B cell (primary cell): ENCODE measurements at regions not wholly inside any gene's neighbourhood (a gene's known extent, or its start where the extent isn't known, plus 50 kb on each side); places are given as distances from the start of the nearest gene placed in this dataset.

ENCODE experiments used
- ATAC-seq: fragments of 200-7000 bp; cut with Tn5 transposase; one replicate; pipeline ENCODE4 v1.10.0; 2021; ENCODE audit warnings: low read depth, mild to moderate bottlenecking, moderate number of reproducible peaks, moderate library complexity
- CTCF ChIA-PET: fragments of 350-600 bp; sonication (Branson Sonifier 250); formaldehyde crosslinking; loops from one replicate; lab custom pipeline; 2021; ENCODE audit warnings: antibody characterized with exemption, inconsistent platforms; lab: Charles Lee
- POLR2A ChIA-PET: fragments of 350-600 bp; sonication (Branson Sonifier 250); formaldehyde crosslinking; loops from one replicate; lab custom pipeline; 2021; ENCODE audit warnings: antibody characterized with exemption; lab: Charles Lee
- DNase-seq: peaks from one replicate; pipeline ENCODE4 v3.0.0; 2013
- H2AFZ ChIP-seq: 2 replicates; pipeline ENCODE4 v1.6.1; 2012; ENCODE audit warnings: mild to moderate bottlenecking, low read depth, low read length; ENCODE audit not compliant: insufficient read depth, poor library complexity, severe bottlenecking
- H3K27ac ChIP-seq, 2 donors: 1 replicate in 1 of 2; 2 replicates in 1 of 2; pipeline ENCODE4 v1.5.1; 2012 to 2013; ENCODE audit warnings: low read length in 2 of 2, mild to moderate bottlenecking in 2 of 2, moderate library complexity in 1 of 2
- H3K27me3 ChIP-seq, 4 experiments: fragments of 200-600 bp in 1 of 4; sonication (generic) in 1 of 4; replicated peaks in 1 of 4; 1 replicate in 2 of 4; 2 replicates in 2 of 4; pipeline versions ENCODE4 v1.6.1 to v1.7.0; 2013 to 2016; ENCODE audit warnings: low read length in 3 of 4, mild to moderate bottlenecking in 2 of 4, mixed read lengths in 1 of 4, moderate library complexity in 1 of 4; ENCODE audit not compliant: insufficient read depth in 4 of 4, control insufficient read depth in 3 of 4; ENCODE audit errors: control extremely low read depth in 1 of 4
- H3K36me3 ChIP-seq, 2 experiments: replicated peaks in 1 of 2; 1 replicate in 1 of 2; 2 replicates in 1 of 2; pipeline versions ENCODE4 v1.6.1 to v1.7.1; 2013; ENCODE audit warnings: low read length in 1 of 2; ENCODE audit not compliant: insufficient read depth in 2 of 2, control insufficient read depth in 1 of 2; ENCODE audit errors: control extremely low read depth in 1 of 2, extremely low read depth in 1 of 2
- H3K4me1 ChIP-seq, 2 donors: fragments of 200-600 bp in 1 of 2; sonication (generic) in 1 of 2; 1 replicate in 1 of 2; 2 replicates in 1 of 2; pipeline versions ENCODE4 v1.5.1 to v1.6.1; 2013 to 2017; ENCODE audit warnings: low read length in 2 of 2; ENCODE audit not compliant: control insufficient read depth in 2 of 2, insufficient read depth in 2 of 2
- H3K4me2 ChIP-seq: replicated peaks from 2 replicates; pipeline ENCODE3; 2012; ENCODE audit warnings: mild to moderate bottlenecking, low read depth, low read length; ENCODE audit not compliant: poor library complexity, severe bottlenecking
- H3K4me3 ChIP-seq, 5 experiments: fragments of 200-600 bp in 1 of 5; sonication (generic) in 1 of 5; 1 replicate in 3 of 5; 2 replicates in 2 of 5; pipeline versions ENCODE4 v1.5.1 to v1.7.0; 2011 to 2016; ENCODE audit warnings: low read length in 4 of 5, mild to moderate bottlenecking in 4 of 5, low read depth in 2 of 5, control low read depth in 1 of 5, moderate library complexity in 1 of 5; ENCODE audit not compliant: insufficient read depth in 1 of 5; ENCODE audit errors: control extremely low read depth in 1 of 5, extremely low read depth in 1 of 5
- H3K79me2 ChIP-seq: fragments of 200-600 bp; sonication (generic); one replicate; pipeline ENCODE4 v1.6.0; 2016; ENCODE audit warnings: low read length; ENCODE audit not compliant: control insufficient read depth, insufficient read depth
- H3K9ac ChIP-seq: fragments of 200-600 bp; sonication (generic); 2 replicates; pipeline ENCODE4 v1.6.1; 2017; ENCODE audit warnings: mild to moderate bottlenecking, low read length, moderate library complexity
- H3K9me3 ChIP-seq, 3 donors: one replicate each; pipeline versions ENCODE4 v1.6.1 to v1.7.1; 2013; ENCODE audit warnings: low read length in 2 of 3; ENCODE audit not compliant: control insufficient read depth in 2 of 3, insufficient read depth in 1 of 3; ENCODE audit errors: control extremely low read depth in 1 of 3
- H4K20me1 ChIP-seq: 2 replicates; pipeline ENCODE4 v1.6.0; 2012; ENCODE audit warnings: mild to moderate bottlenecking, low read length; ENCODE audit not compliant: insufficient read depth, control insufficient read depth, poor library complexity, severe bottlenecking
- H3K27ac Mint-ChIP-seq: one replicate; pipeline ENCODE4 v1.8.0; 2021; ENCODE audit warnings: mixed read lengths
- H3K27me3 Mint-ChIP-seq: one replicate; pipeline ENCODE4 v1.8.0; 2021; ENCODE audit warnings: mixed read lengths
- H3K4me1 Mint-ChIP-seq: one replicate; pipeline ENCODE4 v1.8.0; 2021; ENCODE audit warnings: mixed read lengths
- H3K4me3 Mint-ChIP-seq: one replicate; pipeline ENCODE4 v1.8.0; 2021; ENCODE audit warnings: mixed read lengths
- H3K9me3 Mint-ChIP-seq: one replicate; pipeline ENCODE4 v1.8.0; 2022; ENCODE audit warnings: mixed read lengths; ENCODE audit not compliant: insufficient read depth
- CTCF ChIP-seq: fragments of 200-600 bp; IDR thresholded peaks from one replicate; pipeline ENCODE4 v1.8.0; 2022; ENCODE audit warnings: antibody characterized with exemption, mild to moderate bottlenecking
- EZH2 ChIP-seq: IDR thresholded peaks from 2 replicates; pipeline ENCODE4 v1.6.1; 2012; ENCODE audit warnings: borderline replicate concordance, low read depth, mild to moderate bottlenecking, moderate library complexity, low read length; ENCODE audit not compliant: insufficient read depth, poor library complexity, severe bottlenecking
- WGBS: methylation state at CpG from one replicate; pipeline ENCODE4 v1.1.5; 2013; ENCODE audit warnings: missing lambda C conversion rate; ENCODE audit not compliant: insufficient coverage; 5-methylcytosine and 5-hydroxymethylcytosine counted together
- intact Hi-C: fragments of 100-400 bp; cut with micrococcal nuclease; formaldehyde crosslinking; loops from one replicate; pipeline ENCODE4 v1.10.0; 2022

DNA sequence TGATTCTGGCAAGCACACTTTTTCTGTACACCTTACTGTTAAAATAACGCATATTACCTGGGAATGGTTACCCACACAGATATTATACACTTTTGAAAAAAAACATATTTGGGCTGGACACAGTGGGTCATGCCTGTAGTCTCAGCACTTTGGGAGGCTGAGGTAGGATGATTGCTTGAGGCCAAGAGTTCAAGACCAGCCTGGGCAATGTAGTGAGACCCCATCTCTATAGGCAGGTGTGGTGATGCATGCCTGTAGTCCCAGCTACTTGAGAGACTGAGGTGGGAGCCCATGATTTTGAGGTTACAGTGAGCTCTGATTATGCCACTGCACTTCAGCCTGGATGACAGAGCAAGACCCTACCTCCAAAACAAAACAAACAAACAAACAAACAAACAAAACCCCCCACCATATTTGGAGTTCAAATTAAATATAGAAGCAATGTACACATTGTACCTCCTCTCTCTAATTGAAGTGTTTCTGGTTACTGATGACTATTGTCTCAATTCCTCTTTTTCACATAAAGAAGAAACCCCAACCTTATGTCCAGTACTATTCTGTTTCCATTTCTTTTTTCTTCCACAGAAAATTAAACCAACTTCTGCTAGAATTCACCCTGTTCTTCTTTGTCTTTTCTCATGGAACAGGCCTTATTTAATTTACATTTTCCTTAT, 152.6 kb upstream of the UMPS start:
- H3K4me2 ChIP-seq = no peak overlapping the region

More for the DNA sequence above, 152.6 kb upstream of the UMPS start:
- CTCF ChIA-PET = interaction anchor here (0.6 to 2.6 kb wide), 4 partner anchors 8 to 17 kb away, joined by 3 to 9 read pairs (median 3); no protein-coding TSS in a partner anchor
- peaks cover 6% of the 10 kb centered on the region for H3K4me1 Mint-ChIP-seq
- ATAC-seq = no peak
- WGBS = no CpG with 5 or more reads among the region's 1 CpG
- Histone ChIP-seq H3K27me3 (no peaks in the 10 kb centered on the region), H3K27ac (no peak overlapping the region), H3K36me3 (no peaks in the 10 kb centered on the region), H2AFZ (no peak overlapping the region), H4K20me1 (no peaks in the 10 kb centered on the region), H3K9me3 (no peaks in the 10 kb centered on the region), H3K4me3 (no peak overlapping the region), H3K4me1 (no peaks in the 10 kb centered on the region), H3K79me2 (no peaks in the 10 kb centered on the region), H3K9ac (no peak overlapping the region)
- peaks cover 12% of the 10 kb centered on the region for H3K27me3 Mint-ChIP-seq
- TF ChIP-seq EZH2 (no peak), CTCF (no peak)
- DNase-seq = no peak
- H3K27ac Mint-ChIP-seq = peak overlapping the region; percentile 8
- H3K4me3 Mint-ChIP-seq = no peak overlapping the region
- no peaks in the 10 kb centered on the region for H3K9me3 Mint-ChIP-seq
- POLR2A ChIA-PET = no interaction called here
- intact Hi-C loops = no loop called here
